ENCODE measurements at regions not wholly inside any gene's neighbourhood (a gene's known extent, or its start where the extent isn't known, plus 50 kb on each side); places are given as distances from the start of the nearest gene placed in this dataset.
"Not testable (repeated sequence)": the region's sequence is repeated elsewhere in the genome, so short reads cannot be mapped to it uniquely, and the experiment has no call there.

DNA sequence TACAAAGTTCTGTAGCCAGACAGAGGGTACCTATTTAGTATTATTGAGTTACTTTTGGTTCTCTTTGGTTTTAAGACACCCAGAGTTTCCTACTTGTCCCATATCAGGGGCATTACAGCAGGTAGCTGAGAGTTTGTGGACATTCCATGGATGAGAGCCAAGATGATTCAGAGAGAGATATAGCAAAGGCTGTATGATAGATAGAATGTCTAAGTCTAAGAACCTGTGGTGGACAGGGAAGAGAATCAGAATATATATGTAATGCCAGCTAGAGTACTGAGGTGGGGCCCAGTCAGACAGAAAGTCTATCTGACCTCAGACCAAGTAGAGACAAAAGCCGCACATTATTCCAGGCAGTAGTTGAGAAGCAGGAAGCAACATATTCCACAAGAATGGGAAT, 471.8 kb upstream of the CHD1 start:
- TF ChIP-seq, protein P1, sequence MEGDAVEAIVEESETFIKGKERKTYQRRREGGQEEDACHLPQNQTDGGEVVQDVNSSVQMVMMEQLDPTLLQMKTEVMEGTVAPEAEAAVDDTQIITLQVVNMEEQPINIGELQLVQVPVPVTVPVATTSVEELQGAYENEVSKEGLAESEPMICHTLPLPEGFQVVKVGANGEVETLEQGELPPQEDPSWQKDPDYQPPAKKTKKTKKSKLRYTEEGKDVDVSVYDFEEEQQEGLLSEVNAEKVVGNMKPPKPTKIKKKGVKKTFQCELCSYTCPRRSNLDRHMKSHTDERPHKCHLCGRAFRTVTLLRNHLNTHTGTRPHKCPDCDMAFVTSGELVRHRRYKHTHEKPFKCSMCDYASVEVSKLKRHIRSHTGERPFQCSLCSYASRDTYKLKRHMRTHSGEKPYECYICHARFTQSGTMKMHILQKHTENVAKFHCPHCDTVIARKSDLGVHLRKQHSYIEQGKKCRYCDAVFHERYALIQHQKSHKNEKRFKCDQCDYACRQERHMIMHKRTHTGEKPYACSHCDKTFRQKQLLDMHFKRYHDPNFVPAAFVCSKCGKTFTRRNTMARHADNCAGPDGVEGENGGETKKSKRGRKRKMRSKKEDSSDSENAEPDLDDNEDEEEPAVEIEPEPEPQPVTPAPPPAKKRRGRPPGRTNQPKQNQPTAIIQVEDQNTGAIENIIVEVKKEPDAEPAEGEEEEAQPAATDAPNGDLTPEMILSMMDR (conservative IDR thresholded peaks at IDR 0.05 in 1 of 2, IDR thresholded peaks at IDR 0.05 in 1 of 2; ENCODE audit: extremely low read depth in 1 of 2, insufficient read depth in 1 of 2, low read depth in 1 of 2, low read length in 2 of 2) = not testable (repeated sequence)
- not testable (repeated sequence) for TF ChIP-seq EZH2 (IDR thresholded peaks at IDR 0.05; ENCODE audit: borderline replicate concordance, low read length)

All from mammary epithelial cell (primary cell).